Thoracic aorta (tissue), 2 donors: ENCODE measurements at regions not wholly inside any gene's neighbourhood (a gene's known extent, or its start where the extent isn't known, plus 50 kb on each side); places are given as distances from the start of the nearest gene placed in this dataset.

Source experiments
- ATAC-seq: fragments of 150-250 bp; one replicate; pipeline ENCODE4 v1.8.0; 2017; ENCODE audit warnings: low read depth; ENCODE audit not compliant: insufficient number of reproducible peaks, low FRiP score
- DNase-seq: peaks from one replicate; pipeline ENCODE4 v3.0.0-alpha.2; 2020; ENCODE audit warnings: low spot score
- H3K27ac ChIP-seq, 2 donors: fragments of 200-600 bp; sonication (generic); 1 replicate in 1 of 2; 2 replicates in 1 of 2; pipeline ENCODE4 v1.5.1; 2016; ENCODE audit warnings: mild to moderate bottlenecking in 2 of 2, moderate library complexity in 2 of 2
- H3K27me3 ChIP-seq: fragments of 200-600 bp; sonication (generic); replicated peaks from 2 replicates; pipeline ENCODE4 v1.6.0; 2016; ENCODE audit warnings: mild to moderate bottlenecking; ENCODE audit not compliant: insufficient read depth
- H3K36me3 ChIP-seq: fragments of 200-600 bp; sonication (generic); one replicate; pipeline ENCODE4 v1.5.1; 2016
- H3K4me1 ChIP-seq, 2 donors: fragments of 200-600 bp; sonication (generic); 1 replicate in 1 of 2; 2 replicates in 1 of 2; pipeline versions ENCODE4 v1.5.1 to v1.6.0; 2016; ENCODE audit warnings: low read depth in 2 of 2, mild to moderate bottlenecking in 1 of 2; ENCODE audit not compliant: control insufficient read depth in 1 of 2
- H3K4me3 ChIP-seq: fragments of 200-600 bp; sonication (generic); 2 replicates; pipeline ENCODE4 v1.5.1; 2016; ENCODE audit warnings: mild to moderate bottlenecking
- H3K9me3 ChIP-seq: fragments of 200-600 bp; sonication (generic); 2 replicates; pipeline ENCODE4 v1.5.1; 2016
- CTCF ChIP-seq: fragments of 200-600 bp; sonication (generic); IDR thresholded peaks from one replicate; pipeline ENCODE4 v1.5.1; 2019; ENCODE audit warnings: antibody characterized with exemption

- TF ChIP-seq CTCF = no peak
- Histone ChIP-seq H3K27ac (no peak overlapping the region), H3K4me1 (no peaks in the 10 kb centered on the region), H3K27me3 (no peaks in the 10 kb centered on the region), H3K36me3 (no peaks in the 10 kb centered on the region), H3K9me3 (no peaks in the 10 kb centered on the region), H3K4me3 (no peak overlapping the region)
- no peak for ATAC-seq
- no peak for DNase-seq
Observed at GRCh38 chr18:65498605-65499004, 252.2 kb upstream of the CDH7 start.

GRCh38 chr18:65487569-65487968, 263.2 kb upstream of the CDH7 start:
- DNase-seq = no peak
- Histone ChIP-seq H3K9me3 (no peaks in the 10 kb centered on the region), H3K4me1 (no peaks in the 10 kb centered on the region), H3K4me3 (no peak overlapping the region), H3K36me3 (no peaks in the 10 kb centered on the region), H3K27ac (no peak overlapping the region), H3K27me3 (no peaks in the 10 kb centered on the region)
- no peak for ATAC-seq
- TF ChIP-seq CTCF = no peak

GRCh38 chr18:65477455-65477854, 273.4 kb upstream of the CDH7 start:
- H3K9me3 ChIP-seq = no peaks in the 10 kb centered on the region
- DNase-seq (no peak), ATAC-seq (no peak)
- H3K27ac ChIP-seq = no peak overlapping the region
- H3K4me3 ChIP-seq = no peak overlapping the region
- H3K36me3 ChIP-seq = no peaks in the 10 kb centered on the region
- TF ChIP-seq CTCF = no peak
- H3K4me1 ChIP-seq = no peaks in the 10 kb centered on the region
- no peaks in the 10 kb centered on the region for H3K27me3 ChIP-seq

GRCh38 chr18:65468881-65469280, 281.9 kb upstream of the CDH7 start:
- no peaks in the 10 kb centered on the region for H3K4me1 ChIP-seq
- no peak overlapping the region for H3K27ac ChIP-seq
- ATAC-seq (no peak), DNase-seq (no peak)
- no peaks in the 10 kb centered on the region for H3K36me3 ChIP-seq
- no peak overlapping the region for H3K4me3 ChIP-seq
- no peaks in the 10 kb centered on the region for H3K27me3 ChIP-seq
- no peak for TF ChIP-seq CTCF
- H3K9me3 ChIP-seq = no peaks in the 10 kb centered on the region

GRCh38 chr18:65464361-65464760, 286.5 kb upstream of the CDH7 start:
- DNase-seq (no peak), ATAC-seq (no peak)
- no peak overlapping the region for H3K4me3 ChIP-seq
- no peaks in the 10 kb centered on the region for H3K36me3 ChIP-seq
- no peaks in the 10 kb centered on the region for H3K4me1 ChIP-seq
- TF ChIP-seq CTCF = no peak
- no peaks in the 10 kb centered on the region for H3K9me3 ChIP-seq
- no peak overlapping the region for H3K27ac ChIP-seq
- H3K27me3 ChIP-seq = no peaks in the 10 kb centered on the region
